Stimulated activated CD4-positive, alpha-beta T cell treated with anti-CD3 and anti-CD28 coated beads, Interleukin-2, amount 100 ng/mL, for 24 hours (primary cell): ENCODE measurements at regions not wholly inside any gene's neighbourhood (a gene's known extent, or its start where the extent isn't known, plus 50 kb on each side); places are given as distances from the start of the nearest gene placed in this dataset.
"Not testable (repeated sequence)": the region's sequence is repeated elsewhere in the genome, so short reads cannot be mapped to it uniquely, and the experiment has no call there.

Experiments
- DNase-seq, 2 donors: peaks; one replicate each; pipeline ENCODE4 v3.0.0-alpha.2; 2020

- DNase-seq, result no peak
Observed at GRCh38 chr7:70846208-70846607, 285.7 kb upstream of the GALNT17 start.

DNA sequence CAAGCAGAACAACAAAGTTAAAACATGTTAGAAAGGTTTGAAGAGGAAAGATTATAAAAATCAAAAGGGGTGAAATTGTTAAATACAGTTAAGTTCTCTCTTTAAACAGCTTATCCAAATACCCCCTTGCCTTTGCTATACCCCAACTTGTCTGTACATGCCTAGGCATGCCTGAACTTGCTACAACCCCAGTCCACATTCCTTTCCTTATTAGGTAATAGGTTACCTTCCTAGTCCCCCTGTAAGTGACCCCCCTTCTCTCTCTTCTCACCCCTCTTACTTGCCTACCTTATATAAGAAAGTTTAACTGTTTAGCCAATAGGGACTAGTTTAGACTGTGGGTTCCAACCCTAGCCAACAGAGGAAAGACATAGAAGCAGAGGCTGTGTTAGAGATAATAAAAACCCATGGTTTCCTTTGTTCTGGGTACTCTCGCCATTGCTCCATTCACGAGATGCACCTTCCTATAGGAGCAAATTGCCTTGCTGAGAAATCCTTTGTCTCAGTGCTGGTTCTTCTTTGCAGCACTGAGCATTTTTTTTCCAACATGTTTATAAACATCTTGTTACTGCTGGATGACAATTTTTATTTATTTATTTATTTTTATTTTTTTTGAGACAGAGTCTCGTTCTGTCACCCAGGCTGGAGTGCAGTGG lies 282.2 kb upstream of the GALNT17 start:
- DNase-seq, result no peak

GRCh38 chr7:70855373-70855772 lies 276.6 kb upstream of the GALNT17 start:
- no peak for DNase-seq

GRCh38 chr7:70856901-70857630 lies 274.9 kb upstream of the GALNT17 start:
- peak; percentile 65 to 75 for DNase-seq

GRCh38 chr7:70857793-70858545 lies 274.0 kb upstream of the GALNT17 start:
- no peak for DNase-seq

GRCh38 chr7:70867513-70867912 lies 264.4 kb upstream of the GALNT17 start:
- no peak for DNase-seq

GRCh38 chr7:70870349-70870748 lies 261.6 kb upstream of the GALNT17 start:
- DNase-seq, result no peak

DNA sequence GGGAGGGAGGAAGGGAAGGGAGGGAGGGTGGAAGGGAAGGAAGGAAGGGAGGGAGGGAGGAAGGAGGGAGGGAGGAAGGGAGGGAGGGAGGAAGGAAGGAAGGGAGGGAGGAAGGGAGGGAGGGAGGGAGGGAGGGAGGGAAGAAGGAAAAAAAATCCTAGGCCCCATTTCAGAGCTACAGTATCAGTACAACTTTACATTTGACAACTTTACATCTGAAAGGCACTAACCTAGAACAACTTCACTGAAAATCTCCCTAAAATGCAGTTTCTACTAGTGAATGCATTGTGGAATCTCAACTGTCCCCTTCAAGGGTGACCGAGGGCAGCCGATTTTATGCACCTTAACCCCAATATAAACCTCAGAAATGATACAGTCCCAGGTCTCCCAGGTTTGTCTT lies 259.8 kb upstream of the GALNT17 start:
- DNase-seq, result no peak

DNA sequence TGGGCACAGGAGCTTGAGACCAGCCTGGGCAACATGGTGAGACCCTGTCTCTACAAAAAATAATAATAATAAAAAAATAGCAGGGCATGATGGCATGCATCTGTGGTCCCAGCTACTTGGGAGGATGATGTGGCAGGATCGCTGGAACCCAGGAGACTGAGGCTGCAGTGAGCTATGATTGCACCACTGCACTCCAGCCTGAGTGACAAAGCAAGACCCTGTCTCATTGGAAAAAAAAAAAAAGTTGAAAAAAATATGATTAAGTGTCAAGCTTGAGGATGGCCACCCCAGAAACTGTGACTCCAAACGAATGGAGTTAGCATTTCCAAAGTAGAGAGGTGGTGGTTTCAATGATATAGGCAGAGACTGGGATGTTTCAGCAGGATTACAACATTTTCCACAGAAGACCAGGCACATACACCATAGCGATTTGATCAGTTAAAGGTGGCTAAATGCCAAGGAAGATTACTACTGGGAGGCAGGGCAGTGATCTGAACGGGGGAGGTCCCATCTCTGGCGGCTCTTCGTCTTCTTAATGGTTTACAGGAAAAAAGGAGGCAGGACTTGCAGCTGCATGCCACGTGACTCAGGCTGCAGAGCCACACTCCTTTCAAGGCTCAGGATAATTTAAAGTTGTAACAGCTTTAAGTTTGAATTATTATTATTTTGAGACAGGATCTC lies 250.6 kb upstream of the GALNT17 start:
- no peak for DNase-seq

DNA sequence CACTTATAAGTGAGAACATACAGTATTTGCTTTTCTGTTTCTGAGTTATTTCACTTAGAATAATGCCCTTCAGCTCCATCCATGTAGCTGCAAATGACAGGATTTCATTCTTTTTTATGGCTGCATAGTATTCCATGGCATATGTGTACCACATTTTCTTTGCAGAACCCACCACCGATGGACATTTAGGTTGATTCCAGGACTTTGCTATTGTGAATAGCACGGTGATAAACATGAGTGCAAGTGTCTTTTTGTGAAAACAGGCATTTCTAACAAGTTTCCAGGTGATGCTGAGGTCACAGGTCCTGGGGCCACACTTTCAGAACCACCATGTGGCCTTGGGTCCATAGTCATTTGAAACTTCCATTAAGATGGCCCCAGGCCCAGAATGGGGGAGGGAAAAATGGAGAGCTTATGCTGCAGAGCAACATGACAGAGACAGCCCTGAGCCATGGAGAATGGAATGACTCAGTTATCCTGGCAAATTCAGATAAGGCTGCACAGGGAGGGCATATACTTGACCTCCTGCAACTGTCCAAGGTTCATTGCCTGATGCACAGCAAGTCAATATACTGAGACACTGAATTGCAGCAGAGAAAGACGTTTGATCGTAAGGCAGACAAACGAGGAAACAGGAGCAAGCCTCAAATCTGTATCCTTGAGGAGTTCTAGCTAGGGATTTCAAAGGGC lies 248.0 kb upstream of the GALNT17 start:
- DNase-seq, result no peak

DNA sequence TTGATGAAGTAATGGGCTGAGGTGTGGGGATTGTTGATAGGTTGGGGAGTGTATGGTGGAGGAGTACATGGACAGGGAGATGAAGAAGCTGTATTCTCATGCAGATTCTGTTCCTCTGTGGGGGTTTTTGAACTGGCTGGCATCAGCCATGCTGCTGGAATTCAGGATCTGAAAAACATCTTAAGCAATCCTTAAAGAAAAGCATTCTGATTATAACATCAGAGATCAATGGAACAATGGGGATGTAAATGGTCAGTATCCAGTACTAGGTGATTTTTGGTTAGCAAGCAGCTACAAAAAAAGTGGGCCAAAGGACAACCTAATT lies 247.5 kb upstream of the GALNT17 start:
- DNase-seq, result no peak

DNA sequence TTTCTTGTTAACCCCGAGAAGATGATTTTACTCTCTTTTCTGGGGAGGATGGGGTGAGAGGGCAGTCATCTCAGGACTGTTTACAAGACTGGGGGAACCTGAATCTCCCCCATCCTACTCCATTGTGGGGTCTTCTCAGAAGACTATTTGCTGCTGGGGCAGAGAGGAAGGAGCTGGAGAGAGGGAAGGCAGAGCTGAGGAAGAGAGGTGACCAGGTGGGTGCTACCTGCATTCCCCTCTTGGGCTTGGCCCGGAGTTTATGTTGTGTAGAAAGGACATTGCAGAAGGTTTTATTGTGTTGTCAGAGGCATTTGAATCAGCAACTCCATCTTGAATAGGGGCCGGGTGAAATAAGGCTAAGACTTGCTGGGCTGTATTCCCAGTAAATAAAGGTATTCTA lies 247.1 kb upstream of the GALNT17 start:
- no peak for DNase-seq

DNA sequence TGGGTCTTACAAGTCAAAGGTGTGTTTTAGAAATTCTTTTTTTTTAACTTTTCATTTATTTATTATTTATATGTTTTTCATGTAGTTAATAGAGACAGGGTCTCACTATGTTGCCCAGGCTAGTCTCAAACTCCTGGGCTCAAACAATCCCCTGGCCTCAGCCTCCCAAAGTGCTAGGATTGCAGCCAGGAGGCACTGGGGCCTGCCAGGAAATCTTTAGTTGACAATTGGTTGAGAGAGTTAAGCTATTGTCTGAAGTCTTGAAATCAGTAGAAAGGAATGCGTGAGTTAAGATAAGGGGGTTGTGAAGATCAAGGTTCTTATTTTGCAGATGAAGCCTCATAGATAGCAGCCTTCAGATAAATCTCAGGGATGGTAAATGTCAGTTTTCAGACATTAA lies 245.4 kb upstream of the GALNT17 start:
- no peak for DNase-seq

DNA sequence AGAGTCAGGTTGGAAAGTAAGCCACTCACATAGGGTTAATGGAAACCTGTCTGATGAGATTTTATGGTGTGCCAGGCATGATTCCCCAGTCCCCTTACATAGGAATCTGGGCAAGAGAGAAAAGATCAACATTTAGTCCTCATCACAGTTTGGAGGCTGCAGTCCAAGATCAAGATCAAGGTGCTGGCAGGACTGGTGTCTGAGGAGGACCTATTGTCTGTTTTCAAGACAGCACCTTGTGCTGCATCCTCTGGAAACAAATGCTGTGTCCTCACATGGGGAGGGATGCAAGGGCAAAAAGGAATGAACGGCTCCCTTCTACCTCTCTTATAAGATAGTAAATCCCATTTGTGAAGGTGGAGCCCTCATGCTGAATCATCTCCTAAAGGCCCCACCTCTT lies 244.8 kb upstream of the GALNT17 start:
- no peak for DNase-seq

GRCh38 chr7:70890147-70890969 lies 241.6 kb upstream of the GALNT17 start:
- no peak for DNase-seq

DNA sequence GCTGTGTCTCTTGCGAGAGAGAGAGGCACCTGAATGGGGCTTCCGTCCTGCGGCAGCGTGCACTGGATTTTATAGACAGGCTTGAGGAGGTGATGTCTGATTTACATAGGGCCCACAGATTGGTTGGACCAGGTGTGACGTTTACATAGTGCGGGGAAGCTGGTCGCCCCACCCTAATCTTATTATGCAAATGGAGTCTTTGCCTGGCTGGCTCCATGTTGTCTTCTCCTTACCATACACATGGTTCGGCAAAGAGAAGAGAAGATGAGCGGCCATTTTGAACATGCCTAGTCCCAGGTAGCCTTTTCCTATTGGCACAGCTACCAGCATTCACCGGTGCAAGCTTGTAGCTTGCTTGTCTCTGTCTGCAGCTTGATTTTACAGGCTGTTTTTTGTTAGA lies 238.5 kb upstream of the GALNT17 start:
- no peak for DNase-seq

DNA sequence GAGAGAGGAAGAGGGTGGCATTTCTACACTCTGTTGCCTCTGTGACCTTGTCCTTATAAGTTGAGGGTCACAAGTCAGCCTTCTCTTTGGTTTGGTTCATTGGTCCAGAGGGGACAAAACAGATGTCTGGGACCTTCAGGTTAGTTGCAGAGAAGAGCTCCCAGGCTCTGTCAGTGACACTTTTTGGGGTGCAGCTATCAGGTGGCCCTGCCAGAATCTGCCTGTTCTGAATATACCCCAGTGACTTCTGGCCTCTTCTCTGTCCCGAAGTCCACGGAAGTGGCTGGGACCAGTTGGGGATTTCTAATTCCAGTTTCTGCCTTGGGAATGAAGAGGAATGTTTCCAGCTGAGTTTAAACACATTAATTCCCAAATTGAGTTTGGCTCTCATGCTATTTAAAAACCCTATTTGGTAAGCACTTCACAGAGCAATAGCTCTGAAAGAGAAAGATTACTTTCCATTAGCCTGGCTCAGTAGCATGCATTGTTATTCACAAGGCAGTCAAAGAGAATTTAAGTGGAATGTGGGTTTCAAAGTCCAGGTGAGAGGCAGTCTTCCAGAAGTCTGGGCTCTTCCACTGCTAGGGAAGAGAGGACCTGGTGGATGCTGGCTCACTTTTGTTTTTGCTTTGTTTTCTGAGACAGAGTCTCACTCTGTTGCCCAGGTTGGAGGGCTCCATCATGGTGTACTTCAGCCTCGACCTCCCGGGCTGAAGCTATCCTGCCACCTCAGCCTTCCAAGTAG lies 237.8 kb upstream of the GALNT17 start:
- no peak for DNase-seq

- no peak for DNase-seq
Observed at GRCh38 chr7:70894799-70895198, 237.1 kb upstream of the GALNT17 start.

GRCh38 chr7:70895337-70896200 lies 236.4 kb upstream of the GALNT17 start:
- DNase-seq, result not testable (repeated sequence)
